Right lung (tissue), 2 donors: ENCODE measurements at regions not wholly inside any gene's neighbourhood (a gene's known extent, or its start where the extent isn't known, plus 50 kb on each side); places are given as distances from the start of the nearest gene placed in this dataset.

Experiments
- DNase-seq, 2 donors: peaks; one replicate each; pipeline ENCODE4 v3.0.0-alpha.2; 2013

GRCh38 chr20:63116412-63117106 lies 99.4 kb downstream of the YTHDF1 start:
- DNase-seq, result peak in 1 of 2 donors; percentile 30

- no peak for DNase-seq
Observed at GRCh38 chr20:63115651-63116411, 100.1 kb downstream of the YTHDF1 start.

- DNase-seq, result no peak
Observed at GRCh38 chr20:63114693-63115311, 101.1 kb downstream of the YTHDF1 start.

GRCh38 chr20:63114006-63114692 lies 101.8 kb downstream of the YTHDF1 start:
- no peak for DNase-seq

GRCh38 chr20:63112491-63113219 lies 103.3 kb downstream of the YTHDF1 start:
- no peak for DNase-seq

- no peak for DNase-seq
Observed at GRCh38 chr20:63108247-63108646, 101.5 kb upstream of the BHLHE23 start.

- no peak for DNase-seq
Observed at GRCh38 chr20:63107449-63108200, 100.9 kb upstream of the BHLHE23 start.

GRCh38 chr20:63106765-63107448 lies 100.1 kb upstream of the BHLHE23 start:
- DNase-seq, result no peak

GRCh38 chr20:63106108-63106764 lies 99.5 kb upstream of the BHLHE23 start:
- no peak for DNase-seq

- no peak for DNase-seq
Observed at GRCh38 chr20:63105211-63106107, 98.7 kb upstream of the BHLHE23 start.

- no peak for DNase-seq
Observed at GRCh38 chr20:63104312-63105181, 97.8 kb upstream of the BHLHE23 start.

- no peak for DNase-seq
Observed at GRCh38 chr20:63103402-63104311, 96.9 kb upstream of the BHLHE23 start.

- DNase-seq, result no peak
Observed at GRCh38 chr20:63102721-63103375, 96.1 kb upstream of the BHLHE23 start.

GRCh38 chr20:63101781-63102720 lies 95.3 kb upstream of the BHLHE23 start:
- peak; percentile 40 to 47 for DNase-seq
